ENCODE measurements at regions not wholly inside any gene's neighbourhood (a gene's known extent, or its start where the extent isn't known, plus 50 kb on each side); places are given as distances from the start of the nearest gene placed in this dataset.

GRCh38 chr7:157472311-157473050 lies 135.7 kb downstream of the DNAJB6 start:
- no peak for TF ChIP-seq EP300 (IDR thresholded peaks at IDR 0.05)
- TF ChIP-seq, protein P1, sequence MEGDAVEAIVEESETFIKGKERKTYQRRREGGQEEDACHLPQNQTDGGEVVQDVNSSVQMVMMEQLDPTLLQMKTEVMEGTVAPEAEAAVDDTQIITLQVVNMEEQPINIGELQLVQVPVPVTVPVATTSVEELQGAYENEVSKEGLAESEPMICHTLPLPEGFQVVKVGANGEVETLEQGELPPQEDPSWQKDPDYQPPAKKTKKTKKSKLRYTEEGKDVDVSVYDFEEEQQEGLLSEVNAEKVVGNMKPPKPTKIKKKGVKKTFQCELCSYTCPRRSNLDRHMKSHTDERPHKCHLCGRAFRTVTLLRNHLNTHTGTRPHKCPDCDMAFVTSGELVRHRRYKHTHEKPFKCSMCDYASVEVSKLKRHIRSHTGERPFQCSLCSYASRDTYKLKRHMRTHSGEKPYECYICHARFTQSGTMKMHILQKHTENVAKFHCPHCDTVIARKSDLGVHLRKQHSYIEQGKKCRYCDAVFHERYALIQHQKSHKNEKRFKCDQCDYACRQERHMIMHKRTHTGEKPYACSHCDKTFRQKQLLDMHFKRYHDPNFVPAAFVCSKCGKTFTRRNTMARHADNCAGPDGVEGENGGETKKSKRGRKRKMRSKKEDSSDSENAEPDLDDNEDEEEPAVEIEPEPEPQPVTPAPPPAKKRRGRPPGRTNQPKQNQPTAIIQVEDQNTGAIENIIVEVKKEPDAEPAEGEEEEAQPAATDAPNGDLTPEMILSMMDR (IDR thresholded peaks at IDR 0.05) = no peak
- TF ChIP-seq POLR2A (IDR thresholded peaks at IDR 0.05) = no peak
